ENCODE measurements at regions not wholly inside any gene's neighbourhood (a gene's known extent, or its start where the extent isn't known, plus 50 kb on each side); places are given as distances from the start of the nearest gene placed in this dataset.

GRCh38 chr4:74878323-74878722 is 54.6 kb upstream of the PARM1 start:
- TF ChIP-seq, protein P1, sequence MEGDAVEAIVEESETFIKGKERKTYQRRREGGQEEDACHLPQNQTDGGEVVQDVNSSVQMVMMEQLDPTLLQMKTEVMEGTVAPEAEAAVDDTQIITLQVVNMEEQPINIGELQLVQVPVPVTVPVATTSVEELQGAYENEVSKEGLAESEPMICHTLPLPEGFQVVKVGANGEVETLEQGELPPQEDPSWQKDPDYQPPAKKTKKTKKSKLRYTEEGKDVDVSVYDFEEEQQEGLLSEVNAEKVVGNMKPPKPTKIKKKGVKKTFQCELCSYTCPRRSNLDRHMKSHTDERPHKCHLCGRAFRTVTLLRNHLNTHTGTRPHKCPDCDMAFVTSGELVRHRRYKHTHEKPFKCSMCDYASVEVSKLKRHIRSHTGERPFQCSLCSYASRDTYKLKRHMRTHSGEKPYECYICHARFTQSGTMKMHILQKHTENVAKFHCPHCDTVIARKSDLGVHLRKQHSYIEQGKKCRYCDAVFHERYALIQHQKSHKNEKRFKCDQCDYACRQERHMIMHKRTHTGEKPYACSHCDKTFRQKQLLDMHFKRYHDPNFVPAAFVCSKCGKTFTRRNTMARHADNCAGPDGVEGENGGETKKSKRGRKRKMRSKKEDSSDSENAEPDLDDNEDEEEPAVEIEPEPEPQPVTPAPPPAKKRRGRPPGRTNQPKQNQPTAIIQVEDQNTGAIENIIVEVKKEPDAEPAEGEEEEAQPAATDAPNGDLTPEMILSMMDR (IDR thresholded peaks at IDR 0.05), result no peak
- no peak for ATAC-seq

GRCh38 chr4:74875451-74875850 is 57.5 kb upstream of the PARM1 start:
- no peak overlapping the region for H3K4me3 ChIP-seq
- H3K9me3 ChIP-seq, result no peaks in the 10 kb centered on the region
- H3K27ac ChIP-seq, result no peak overlapping the region
- DNase-seq (no peak), ATAC-seq (no peak)
- intact Hi-C loops (cut with DNase I), result no loop called here
- no peaks in the 10 kb centered on the region for H3K4me1 ChIP-seq
- TF ChIP-seq, protein P1 (IDR thresholded peaks at IDR 0.05), result no peak
- H3K27me3 ChIP-seq, result no peaks in the 10 kb centered on the region
- no peaks in the 10 kb centered on the region for H3K36me3 ChIP-seq

More at GRCh38 chr4:74878323-74878722, 54.6 kb upstream of the PARM1 start:
- H3K27me3 ChIP-seq, result no peaks in the 10 kb centered on the region
- intact Hi-C loops (cut with DNase I), result no loop called here
- H3K9me3 ChIP-seq, result no peaks in the 10 kb centered on the region
- no peaks in the 10 kb centered on the region for H3K36me3 ChIP-seq
- no peaks in the 10 kb centered on the region for H3K4me1 ChIP-seq
- H3K27ac ChIP-seq, result no peak overlapping the region
- H3K4me3 ChIP-seq, result no peak overlapping the region
- no peak for DNase-seq

GRCh38 chr4:74874753-74875367 is 58.1 kb upstream of the PARM1 start:
- Histone ChIP-seq H3K36me3 (no peaks in the 10 kb centered on the region), H3K9me3 (no peaks in the 10 kb centered on the region), H3K27ac (no peak overlapping the region), H3K27me3 (no peaks in the 10 kb centered on the region), H3K4me3 (no peak overlapping the region), H3K4me1 (no peaks in the 10 kb centered on the region)
- no peak for DNase-seq
- peak; percentile 98 for ATAC-seq
- intact Hi-C loops (cut with DNase I), result no loop called here
- TF ChIP-seq, protein P1 (IDR thresholded peaks at IDR 0.05), result peak; percentile 92

DNA sequence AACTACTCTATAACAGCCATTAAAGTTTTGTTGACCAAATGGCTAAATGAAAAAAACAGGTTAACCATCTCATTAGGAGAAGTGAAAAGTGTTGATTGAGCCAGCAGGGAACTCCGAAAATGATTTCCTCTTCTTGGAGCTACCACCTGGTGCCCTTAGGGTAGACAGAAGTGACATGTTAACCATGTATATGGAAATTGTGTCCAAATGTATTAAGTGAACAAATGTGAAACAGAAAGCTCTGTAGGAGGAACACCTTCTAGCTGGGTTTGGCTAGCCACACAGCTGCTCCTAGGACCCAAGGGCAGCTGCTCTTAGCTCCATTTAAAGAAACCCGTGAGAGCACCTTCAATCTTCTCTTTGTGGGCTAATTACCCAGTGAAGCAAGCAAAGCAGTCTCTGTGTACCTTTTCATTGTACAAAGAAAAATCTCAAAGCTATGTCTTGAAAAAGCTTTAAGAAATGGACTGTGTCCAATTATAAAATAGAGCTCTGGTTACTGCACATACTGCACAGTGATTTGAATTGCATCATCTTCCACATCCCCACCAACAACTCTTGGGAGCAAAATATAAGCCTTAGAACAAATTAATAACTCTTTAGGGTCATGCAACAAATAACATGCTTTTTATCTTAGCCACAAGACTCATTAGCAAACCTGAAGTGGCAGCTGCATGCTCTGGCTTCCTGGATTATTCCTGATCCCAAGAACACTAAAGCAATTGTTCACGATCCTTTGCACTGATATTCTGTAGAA is 59.2 kb upstream of the PARM1 start:
- Histone ChIP-seq H3K4me1 (no peaks in the 10 kb centered on the region), H3K27ac (no peak overlapping the region), H3K36me3 (no peaks in the 10 kb centered on the region), H3K4me3 (no peak overlapping the region), H3K9me3 (no peaks in the 10 kb centered on the region), H3K27me3 (no peaks in the 10 kb centered on the region)
- intact Hi-C loops (cut with DNase I), result no loop called here
- DNase-seq (no peak), ATAC-seq (no peak)
- TF ChIP-seq, protein P1 (IDR thresholded peaks at IDR 0.05), result no peak

- Histone ChIP-seq H3K4me1 (no peaks in the 10 kb centered on the region), H3K9me3 (no peaks in the 10 kb centered on the region), H3K27me3 (no peaks in the 10 kb centered on the region), H3K36me3 (no peaks in the 10 kb centered on the region), H3K4me3 (no peak overlapping the region), H3K27ac (no peak overlapping the region)
- ATAC-seq (no peak), DNase-seq (no peak)
- intact Hi-C loops (cut with DNase I), result no loop called here
- TF ChIP-seq, protein P1 (IDR thresholded peaks at IDR 0.05), result no peak
Observed at GRCh38 chr4:74858921-74859562, 64.7 kb upstream of the BTC start.

Data from upper lobe of right lung (tissue), 1 donor.